T-helper 9 cell (primary cell): ENCODE measurements at regions not wholly inside any gene's neighbourhood (a gene's known extent, or its start where the extent isn't known, plus 50 kb on each side); places are given as distances from the start of the nearest gene placed in this dataset.

Experiments
- DNase-seq: peaks from one replicate; pipeline ENCODE4 v3.0.0-alpha.2; 2020

DNA sequence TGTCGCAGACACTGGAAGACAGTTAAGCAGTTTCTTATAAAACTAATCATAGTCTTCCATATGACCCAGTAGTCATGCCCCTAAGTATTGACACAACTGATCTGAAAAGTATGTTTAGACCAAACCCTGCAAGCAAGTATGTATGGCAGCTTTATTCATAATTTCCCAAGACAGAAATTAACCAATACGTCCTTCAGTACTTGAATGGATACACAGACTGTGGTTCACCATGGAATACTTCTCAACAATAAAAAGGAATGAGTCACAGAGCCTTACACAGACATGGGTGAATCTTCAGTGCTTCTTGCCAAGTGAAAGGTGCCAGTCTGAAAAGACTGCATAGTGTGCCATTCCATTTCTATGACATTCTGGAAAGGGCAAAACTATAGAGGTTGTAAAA lies 50.2 kb upstream of the AKR1E2 start:
- no peak for DNase-seq

DNA sequence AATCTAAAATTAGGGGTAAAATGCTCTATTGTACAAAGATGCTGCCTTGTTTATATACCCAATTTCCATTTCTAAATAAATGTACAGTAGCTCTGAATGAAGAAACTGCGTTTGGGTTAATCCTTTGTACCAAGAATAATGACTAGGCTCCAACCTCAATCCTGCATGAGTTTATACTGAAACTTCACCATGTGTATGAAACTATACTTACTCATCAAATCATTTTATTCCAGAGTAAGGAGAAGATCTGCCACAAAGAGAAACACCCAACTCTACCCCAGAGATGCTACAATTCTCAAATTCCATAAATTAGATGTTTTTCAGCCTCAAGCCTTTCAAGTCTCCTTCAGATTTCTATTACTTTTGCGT lies 53.8 kb upstream of the AKR1E2 start:
- no peak for DNase-seq

DNA sequence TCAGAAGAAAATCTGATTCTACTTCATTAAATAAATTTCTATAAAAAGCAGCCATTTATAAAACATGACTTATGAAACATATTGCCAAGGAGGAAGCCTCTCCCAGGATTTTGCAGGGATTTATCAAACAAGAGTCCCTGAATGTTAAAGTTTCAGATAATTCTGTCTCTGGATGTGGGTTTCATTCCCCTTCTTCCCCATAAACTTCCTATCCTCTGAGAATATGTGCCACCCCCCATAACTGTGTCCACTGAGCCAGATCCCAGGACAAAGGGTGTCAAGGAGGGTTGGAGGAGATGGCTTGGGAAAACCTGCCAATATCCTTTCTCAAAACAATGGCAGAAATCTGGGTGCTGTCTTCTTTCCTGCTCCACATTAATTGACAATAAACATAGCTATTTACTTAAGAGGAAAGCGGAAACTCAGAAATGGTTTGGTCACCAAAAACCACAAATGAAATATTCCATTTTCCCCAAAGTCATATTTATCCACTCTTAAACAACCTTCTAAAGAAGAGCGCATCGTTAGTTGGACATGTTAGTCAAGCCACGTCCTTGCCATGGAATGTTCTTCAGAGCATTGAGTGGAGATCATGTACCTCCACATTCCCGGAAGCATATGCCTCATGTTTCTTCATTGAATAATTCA lies 54.3 kb upstream of the AKR1E2 start:
- no peak for DNase-seq

DNA sequence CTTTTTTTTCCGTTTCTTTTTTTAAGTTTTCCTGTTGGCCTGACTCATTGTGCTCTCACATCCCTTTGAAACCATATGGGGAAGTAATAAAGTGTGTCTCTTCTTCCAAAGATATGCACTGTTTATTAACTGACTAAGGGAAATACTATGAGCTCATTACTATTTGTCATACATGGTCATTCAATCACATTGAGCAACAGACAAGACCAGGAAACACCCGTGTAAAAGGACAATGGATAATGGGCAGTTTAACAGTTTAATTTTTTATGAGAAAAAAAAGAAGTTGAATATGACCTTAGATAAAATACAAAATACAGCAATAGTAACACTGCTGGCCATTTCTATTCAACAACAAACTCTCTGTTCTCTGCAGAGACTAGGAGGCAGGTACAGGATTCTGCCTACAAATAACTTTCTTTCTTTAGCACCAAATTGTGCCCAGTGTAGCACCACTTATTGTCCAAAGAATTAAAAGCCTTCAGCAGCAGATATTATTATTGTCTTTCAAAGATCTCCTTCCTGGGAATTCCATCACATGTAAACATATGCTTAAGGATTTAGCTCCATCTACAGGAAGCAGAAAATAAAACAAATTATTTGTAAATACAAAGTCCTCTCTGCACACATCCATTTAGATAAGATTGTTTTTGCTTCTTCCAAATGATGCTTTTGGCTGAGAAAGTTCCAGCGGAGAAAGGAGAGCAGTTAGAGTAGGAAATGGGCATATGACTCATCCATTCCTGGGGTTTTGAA lies 55.0 kb upstream of the AKR1E2 start:
- DNase-seq = no peak

DNA sequence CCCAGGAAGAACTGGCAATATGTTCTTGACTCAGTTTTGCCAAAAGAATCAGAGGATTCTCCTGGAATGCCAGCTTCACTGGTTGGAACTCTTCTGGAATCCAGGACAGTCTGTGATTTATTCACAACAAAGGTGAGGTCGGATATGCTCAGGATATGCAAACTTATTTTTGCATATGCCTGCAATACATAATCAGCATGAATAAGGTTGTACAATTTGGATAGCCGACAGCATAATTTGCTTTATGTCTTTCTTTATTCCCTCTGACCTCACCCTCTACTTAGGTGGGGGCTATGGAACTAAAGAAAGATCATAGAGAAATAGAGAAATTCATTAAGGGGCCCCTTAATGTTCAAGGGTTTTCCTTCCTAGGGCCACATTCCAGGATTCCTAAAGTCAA lies 57.6 kb upstream of the AKR1E2 start:
- no peak for DNase-seq

DNA sequence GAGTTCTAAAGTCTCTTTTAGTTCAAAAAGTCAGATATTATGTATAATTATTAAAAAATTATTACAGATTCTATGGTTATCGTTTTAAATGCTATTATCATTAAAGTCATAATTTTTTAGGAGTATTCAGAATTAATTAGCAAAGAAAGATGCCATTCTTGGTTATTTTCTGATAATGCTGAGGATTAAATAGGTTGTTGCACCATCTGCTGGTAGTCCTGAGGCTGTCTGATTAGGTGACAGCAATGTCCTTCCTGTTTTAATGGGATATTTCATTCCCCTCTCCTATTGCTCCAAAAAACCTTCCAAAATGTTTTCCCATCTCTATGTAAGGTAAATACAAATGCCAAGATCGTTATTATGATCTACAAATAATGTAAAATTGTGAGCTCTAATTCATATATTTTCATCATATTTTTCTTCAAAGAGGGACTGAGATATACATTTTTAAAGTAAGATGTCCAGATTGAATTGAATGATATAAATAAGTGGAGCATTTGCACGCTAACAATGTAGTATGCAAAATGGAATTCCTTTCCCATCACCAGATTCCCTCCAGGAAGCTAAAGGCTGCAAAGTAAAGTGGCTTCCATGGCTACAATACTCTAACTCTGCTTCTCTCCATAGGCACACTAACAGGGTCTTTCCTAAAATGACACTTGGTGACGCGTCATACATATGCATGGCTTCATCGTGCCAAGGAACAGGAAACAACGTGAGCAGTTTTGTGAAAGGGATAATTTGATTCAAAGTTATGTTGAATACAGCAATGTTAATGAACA lies 58.8 kb upstream of the AKR1E2 start:
- no peak for DNase-seq

DNA sequence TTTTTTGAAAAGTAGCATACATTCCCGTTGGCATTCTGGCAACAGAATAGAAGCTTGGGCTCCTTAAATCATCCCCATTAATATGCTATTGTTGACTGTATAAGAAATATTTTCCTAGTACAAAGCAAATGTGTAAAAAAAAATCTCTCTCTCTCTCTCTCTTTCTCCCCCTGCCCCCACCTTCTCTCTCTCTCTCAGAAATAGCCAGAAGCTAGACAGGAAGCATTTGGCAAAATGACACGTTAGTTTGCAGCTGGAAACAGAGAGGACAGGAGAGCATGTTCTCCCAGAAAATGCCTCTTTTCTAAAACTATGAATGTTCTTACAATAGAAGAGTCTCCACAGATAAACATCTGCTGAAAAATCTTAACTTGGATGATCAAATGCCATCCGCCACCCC lies 59.6 kb upstream of the AKR1E2 start:
- no peak for DNase-seq

DNA sequence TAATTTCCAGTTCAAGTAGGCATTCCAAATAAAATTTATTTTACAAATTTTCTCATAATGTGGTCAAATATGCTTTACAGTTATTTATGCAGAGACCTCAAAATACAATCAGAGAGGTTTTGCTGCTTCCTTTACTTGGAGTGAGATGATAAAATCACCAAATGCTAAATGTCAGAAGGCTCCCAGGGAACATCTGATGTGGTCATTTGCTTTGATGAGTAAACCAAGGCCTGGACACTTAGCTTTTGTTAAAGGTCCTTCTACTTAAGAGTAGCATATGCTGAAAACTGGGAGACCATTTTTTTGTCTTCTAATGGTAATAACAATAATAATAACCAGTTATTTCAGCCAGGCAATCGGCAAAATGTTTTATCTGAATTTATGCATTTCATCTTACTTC lies 60.6 kb upstream of the AKR1E2 start:
- DNase-seq = no peak

DNA sequence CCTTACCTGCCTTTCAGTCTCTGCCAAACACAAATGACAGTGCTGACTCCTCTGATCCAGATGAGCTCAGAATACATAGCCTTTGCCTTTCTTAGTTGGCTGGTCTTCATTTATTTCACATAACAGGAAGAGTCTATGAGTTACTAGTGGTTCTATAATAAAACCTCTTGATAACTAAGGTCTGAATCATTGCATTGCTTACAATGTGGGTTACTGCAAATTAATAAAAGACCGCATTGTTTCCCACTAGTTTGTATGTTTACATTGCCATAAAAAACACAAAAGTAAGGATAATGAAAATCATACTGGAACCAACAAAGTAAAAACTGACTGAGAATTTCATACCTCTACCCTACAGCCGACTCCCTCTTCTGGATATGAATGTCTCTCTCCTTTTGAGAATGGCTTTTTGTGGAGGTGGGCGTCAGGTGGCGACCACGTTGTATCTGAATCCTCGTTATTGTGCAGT lies 62.0 kb upstream of the AKR1E2 start:
- no peak for DNase-seq

DNA sequence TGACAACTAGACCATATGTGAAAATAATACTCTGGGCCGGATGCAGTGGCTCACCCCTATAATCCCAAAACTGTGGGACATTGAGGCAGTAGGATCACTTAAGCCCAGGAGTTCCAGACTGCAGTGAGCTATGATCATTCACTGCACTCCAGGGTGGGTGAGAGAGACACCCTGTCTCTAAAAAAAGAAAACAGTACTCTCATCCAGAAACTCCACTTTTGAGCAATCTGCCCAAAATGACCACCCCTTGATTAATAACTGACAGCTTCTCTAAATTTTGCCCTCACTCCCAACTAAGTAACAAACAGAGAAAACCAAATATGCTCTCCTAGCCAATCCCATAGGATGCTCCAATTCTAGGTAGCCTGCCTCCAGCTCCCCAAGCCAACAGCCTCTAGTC lies 62.5 kb upstream of the AKR1E2 start:
- DNase-seq = no peak

DNA sequence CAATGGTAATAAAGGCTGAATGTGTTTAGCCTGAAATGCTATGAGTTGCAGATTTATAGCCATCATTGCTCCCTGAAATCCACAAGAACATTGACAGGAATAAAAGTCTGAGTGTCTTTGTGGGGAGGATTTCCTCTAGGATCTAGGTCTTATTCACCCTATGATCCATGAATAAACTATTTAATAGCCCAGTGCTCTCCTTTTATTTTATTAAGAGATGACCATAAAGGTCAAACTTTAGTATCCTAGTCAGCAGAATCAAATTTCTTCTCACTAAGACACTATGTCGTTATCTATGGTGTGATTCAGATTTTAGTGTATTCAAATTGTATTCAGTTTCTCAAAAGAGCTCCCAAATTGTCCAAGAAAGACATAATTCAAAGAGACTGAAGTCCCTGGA lies 67.8 kb upstream of the AKR1E2 start:
- DNase-seq = no peak

DNA sequence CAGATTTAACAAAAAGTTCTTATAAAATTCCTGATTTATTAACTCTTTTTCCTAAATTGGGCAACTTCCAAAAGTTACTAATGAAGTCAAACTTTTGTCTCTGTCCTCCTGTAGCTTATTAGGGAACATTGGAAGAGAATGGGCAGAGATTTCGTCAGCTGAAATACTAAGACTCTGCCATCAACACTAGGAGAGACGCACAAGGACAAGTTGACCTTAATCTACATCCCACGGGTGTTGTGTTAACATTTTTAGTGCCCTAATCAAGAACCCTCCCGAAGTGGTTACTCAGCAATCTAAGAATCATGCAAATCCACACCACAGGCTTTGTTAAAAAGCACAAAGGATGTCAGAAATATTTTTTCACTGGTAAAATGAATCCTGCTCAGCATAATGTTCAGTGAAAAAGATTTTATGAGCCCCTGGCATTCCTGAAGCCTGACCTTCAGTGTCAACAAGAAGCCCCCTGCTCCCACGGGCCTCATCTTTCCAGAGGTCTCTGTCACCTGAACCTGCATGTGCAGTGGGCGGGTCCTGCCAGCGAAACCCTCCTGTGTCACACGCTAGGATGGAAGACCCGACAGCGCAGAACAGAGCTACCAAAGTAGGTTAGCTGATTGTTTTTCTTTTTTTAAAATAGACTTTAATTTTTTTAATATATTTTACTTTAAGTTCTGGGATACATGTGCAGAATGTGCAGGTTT lies 70.6 kb upstream of the AKR1E2 start:
- no peak for DNase-seq

DNA sequence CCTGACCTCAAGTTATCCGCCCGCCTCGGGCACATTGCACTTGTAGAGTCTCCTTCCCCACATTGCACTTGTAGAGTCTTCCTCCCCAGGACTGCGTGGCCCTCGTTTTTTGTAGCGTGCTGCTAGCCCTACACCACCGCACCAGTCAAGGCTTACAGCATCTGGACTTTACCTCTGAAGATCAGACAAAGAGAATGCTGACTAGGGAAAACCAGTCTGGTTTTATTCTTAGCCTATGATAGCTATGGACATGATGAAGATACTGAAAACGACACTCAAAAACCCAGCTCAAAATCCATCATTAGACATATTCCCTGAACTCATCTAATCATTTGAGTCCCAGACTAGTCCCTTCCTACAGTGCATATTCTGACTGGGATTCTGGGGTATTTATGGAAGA lies 71.9 kb upstream of the AKR1E2 start:
- no peak for DNase-seq

DNA sequence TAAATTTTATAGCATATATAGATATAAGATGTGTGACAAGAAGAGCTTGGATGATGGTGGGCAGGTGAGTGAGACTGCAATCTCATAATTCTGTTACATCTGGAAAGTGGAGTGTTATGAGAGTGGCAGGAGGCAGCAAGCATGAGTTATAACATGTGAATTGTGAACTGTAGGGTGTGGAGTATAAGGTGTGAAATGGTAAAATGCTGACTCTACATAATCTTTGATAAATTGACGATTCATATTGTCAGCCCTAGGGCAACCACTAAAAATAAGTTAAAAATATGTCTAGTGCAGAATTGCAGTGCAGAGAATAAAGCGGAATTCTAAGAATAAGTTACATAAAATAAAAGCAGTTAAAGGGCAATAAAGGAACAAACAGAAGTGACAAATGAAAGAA lies 74.8 kb upstream of the AKR1E2 start:
- DNase-seq = no peak

DNA sequence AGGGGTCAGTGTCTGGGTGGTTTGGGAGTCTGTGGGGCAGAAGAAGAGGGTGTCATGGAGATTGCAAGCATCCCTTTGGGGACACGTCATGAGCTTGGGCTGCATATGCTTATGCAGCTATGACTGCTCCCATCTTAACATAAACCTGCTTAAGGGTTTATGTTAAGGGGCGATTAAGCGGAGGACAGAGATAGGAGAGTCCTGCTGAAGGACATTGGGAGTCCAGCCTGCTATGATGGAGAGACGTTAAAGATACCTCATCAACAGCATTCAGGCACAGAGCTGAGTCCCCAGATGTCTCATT lies 76.8 kb upstream of the AKR1E2 start:
- no peak for DNase-seq

DNA sequence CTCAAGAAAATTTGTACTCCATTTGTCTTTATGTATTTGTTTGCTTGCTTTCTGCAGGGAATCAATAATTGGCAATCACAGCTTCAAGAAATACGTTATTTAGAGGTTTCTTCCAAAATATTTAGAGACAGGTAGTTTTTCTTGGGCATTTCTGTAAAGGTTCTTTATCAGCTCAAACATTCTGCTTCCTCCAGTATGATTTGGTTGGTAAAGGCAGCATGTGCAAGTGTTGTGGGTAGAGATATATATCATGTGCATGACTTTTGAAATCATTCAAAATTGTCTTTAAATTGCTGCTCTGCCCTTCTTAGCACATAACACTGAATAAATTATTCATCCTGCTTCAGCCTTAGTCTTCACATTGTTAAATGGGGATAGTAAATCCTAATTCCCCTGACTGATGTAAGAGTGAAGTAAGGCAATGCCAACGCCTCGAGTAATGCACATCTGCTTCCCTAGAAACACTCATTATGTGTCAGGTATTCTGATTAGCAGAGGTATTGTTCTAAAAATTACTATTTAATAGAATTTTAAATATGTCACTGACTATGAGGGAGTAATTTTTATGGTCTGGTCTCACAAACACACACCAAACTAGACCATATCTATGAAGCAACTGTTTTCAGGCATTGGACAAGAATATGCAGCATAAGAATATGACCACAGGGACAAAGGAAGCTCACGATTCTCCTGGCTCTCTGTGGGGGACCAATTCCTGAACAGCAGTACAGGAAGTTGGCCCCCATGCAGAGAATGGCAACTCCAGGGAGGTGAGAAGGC lies 77.3 kb upstream of the AKR1E2 start:
- no peak for DNase-seq

DNA sequence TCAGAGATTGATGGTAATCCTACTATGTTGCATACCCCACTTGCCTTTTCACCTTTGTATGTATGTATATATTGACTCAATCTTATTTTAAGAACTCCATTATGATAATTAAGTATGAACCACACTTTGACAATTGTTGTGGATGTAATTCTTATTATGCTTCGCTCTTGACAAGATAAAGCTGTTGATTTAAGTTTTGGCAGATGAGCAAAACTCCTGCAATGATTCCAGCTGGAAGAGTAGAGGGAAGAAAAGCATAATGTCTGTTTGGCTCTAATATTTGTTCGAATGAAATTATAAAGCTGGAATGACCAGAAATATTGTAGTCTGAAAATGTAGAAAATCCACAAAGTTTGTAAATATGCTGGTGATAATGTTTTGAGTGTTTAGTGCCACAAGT lies 83.8 kb upstream of the AKR1E2 start:
- no peak for DNase-seq

DNA sequence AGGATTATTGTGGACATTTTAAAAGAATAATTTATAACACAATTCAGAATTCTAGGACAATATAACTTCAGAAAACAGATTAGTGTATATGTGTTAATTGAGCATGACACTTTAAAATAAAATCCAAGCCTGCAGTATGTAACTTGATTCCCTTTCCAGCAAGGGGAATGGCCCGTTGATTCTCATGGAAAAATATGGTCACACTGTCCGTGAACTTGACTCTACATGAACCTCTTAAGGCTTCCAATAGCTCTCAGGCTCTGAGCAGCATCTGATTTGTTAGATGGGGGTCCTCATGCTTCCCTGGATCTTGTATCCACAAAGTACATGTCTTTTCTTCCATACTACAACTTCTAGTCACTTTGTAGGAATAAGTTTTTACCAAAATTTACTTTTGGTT lies 85.5 kb upstream of the AKR1E2 start:
- DNase-seq = no peak

DNA sequence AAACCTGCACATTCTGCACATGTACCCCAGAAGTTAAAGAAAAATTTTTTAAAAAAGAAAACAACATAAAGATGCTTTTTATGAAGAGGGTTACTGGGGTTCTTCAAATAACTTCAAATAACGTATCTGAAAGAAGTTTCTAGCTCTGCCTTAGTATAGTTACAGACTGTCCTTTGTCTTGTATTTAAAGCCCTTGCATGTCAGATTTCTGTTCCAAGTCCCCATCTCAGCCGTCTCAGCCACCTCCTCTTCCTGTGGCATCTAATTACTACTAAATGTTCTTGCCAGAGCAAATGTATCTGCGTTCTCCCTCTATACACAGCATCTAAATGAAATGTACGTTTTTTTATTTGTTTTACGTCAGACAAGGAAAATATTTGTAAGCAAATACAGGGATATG lies 89.4 kb upstream of the AKR1E2 start:
- no peak for DNase-seq

DNA sequence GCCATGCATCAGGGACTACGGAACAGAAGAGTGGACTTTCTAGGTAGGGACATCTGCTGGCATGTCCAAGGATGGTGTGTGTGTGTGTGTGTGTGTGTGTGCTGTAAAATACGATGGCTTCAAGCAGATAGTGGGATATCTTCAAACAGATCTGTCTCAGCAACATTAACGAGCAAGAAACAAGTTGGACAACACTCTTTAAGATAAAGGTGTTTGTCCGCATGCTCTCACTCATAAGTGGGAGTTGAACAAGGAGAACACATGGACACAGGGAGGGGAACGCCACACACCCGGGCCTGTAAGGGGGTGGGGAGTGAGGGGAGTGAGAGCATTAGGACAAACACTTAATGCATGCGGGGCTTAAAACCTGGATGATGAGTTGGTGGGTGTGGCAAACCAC lies 89.8 kb upstream of the AKR1E2 start:
- DNase-seq = no peak

DNA sequence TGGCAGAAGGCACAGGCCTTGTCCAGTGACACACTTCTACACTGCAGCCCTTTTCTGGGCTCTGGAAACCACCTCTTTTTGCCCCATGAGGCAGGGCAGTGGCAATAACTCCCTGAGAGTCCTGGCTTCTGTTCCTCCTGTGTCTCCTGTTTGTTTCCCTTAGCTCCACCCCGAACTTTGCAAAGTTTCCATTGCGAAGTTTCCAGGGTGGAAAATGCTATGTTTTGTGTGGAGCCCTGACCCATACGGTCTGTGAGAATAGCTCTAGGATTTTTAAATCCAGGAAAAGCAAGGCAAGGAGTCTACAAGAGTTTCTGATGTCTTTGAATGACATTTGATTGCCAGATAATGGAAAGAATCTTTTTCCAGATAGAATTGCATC lies 92.2 kb upstream of the AKR1E2 start:
- no peak for DNase-seq

DNA sequence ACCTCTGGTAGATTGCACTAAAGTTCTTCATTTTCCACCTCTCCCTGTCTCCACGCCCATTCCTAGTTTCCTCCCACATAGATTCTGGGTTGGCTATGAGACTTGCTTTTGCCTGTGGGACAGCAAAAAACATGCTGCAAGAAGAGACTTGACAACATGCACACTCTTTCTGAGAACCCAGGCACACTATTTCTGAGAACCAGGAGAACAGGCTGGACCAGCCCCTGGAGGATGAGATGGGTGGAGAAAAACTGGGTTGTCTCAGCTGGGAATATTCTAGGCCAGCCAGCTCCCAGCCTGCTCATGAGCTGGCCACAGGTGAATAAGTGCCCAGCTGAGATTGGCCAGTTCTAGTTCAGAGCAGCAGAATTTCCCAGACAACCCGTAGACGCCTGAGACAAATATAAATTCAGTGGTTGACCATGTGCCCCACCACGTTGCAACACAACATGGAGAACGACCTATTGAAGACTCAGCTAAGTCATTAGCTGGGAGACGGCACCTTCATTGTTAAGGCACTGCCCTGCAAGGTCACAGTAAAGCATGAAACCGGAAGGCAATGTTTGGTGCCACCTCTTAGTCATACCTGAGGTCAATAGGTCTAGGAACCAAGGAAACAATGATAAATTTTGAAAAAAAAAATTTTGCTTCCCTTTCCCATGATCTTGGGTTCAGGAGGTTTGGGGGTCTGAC lies 92.7 kb upstream of the AKR1E2 start:
- DNase-seq = no peak
